Aorta (tissue), 5 donors: ENCODE measurements at regions not wholly inside any gene's neighbourhood (a gene's known extent, or its start where the extent isn't known, plus 50 kb on each side); places are given as distances from the start of the nearest gene placed in this dataset.
A peak's percentile ranks its signal among the peaks of the same experiment; 100 is the strongest.

Experiments used
- ATAC-seq: fragments of 200-7000 bp; cut with Tn5 transposase; one replicate; pipeline ENCODE4 v1.9.1; 2022; ENCODE audit warnings: moderate library complexity; ENCODE audit not compliant: low FRiP score
- DNase-seq, 2 donors: peaks; one replicate each; pipeline ENCODE4 v3.0.0-alpha.2; 2020
- H3K27ac ChIP-seq, 2 donors: one replicate each; pipeline ENCODE4 v1.5.1; 2013; ENCODE audit warnings: low read length in 2 of 2, mild to moderate bottlenecking in 2 of 2, moderate library complexity in 2 of 2, control low read depth in 1 of 2, inconsistent platforms in 1 of 2, low read depth in 1 of 2
- H3K27me3 ChIP-seq, 2 donors: one replicate each; pipeline ENCODE4 v1.6.1; 2013; ENCODE audit warnings: control low read depth in 1 of 2, low read length in 1 of 2, mild to moderate bottlenecking in 1 of 2, moderate library complexity in 1 of 2; ENCODE audit not compliant: insufficient read depth in 2 of 2, control insufficient read depth in 1 of 2
- H3K36me3 ChIP-seq, 2 donors: one replicate each; pipeline ENCODE4 v1.6.1; 2013; ENCODE audit warnings: control low read depth in 1 of 2, low read length in 1 of 2, mild to moderate bottlenecking in 1 of 2; ENCODE audit not compliant: insufficient read depth in 2 of 2, control insufficient read depth in 1 of 2
- H3K4me1 ChIP-seq, 2 donors: one replicate each; pipeline ENCODE4 v1.6.1; 2013; ENCODE audit warnings: low read length in 2 of 2, control low read depth in 1 of 2, mild to moderate bottlenecking in 1 of 2, moderate library complexity in 1 of 2; ENCODE audit not compliant: insufficient read depth in 2 of 2, control insufficient read depth in 1 of 2
- H3K4me3 ChIP-seq, 2 donors: one replicate each; pipeline ENCODE4 v1.5.1; 2013; ENCODE audit warnings: low read length in 2 of 2, control low read depth in 1 of 2, mild to moderate bottlenecking in 1 of 2
- H3K9me3 ChIP-seq: one replicate; pipeline ENCODE4 v1.6.1; 2013; ENCODE audit warnings: mild to moderate bottlenecking, low read length; ENCODE audit not compliant: control insufficient read depth
- WGBS, 2 donors: extraction: QIAGEN DNeasy Blood & Tissue Kit; methylation state at CpG; one replicate each; pipeline ENCODE4 v1.1.7; 2013; 5-methylcytosine and 5-hydroxymethylcytosine counted together
- intact Hi-C, 2 donors: fragments of 100-400 bp; cut with DNase I; formaldehyde crosslinking; loops; one replicate each; pipeline versions ENCODE4 v1.14.2 to v1.15.0; 2022
- donor health status: healthy with polysubstance abuse.
- donor health status: Bipolar disorder and iron deficiency.
- donor health status: DM: no; HTN: no; CAD: no.
- donor health status: DM: no; HTN: no; CAD: no.
- donor health status: DM: yes; HTN: yes; CAD: no.

DNA sequence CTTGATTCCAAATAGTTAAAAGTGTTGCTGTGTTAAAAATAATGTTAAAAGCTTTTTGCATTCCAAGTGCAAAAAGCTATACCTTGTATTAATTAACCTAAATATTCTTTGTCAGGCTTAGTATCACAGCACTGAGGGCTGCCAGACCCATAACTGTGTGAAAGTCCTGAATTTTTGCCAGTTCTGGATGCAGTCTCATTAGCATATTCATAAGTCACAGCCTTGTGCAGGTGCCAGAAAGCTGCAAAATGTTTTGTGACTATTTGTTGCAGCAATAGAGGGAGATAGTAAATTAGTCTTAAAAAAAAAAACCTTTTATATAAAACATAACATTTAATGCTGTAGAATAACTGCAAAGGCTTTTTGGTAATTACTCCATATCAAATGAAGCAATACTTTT, 56.6 kb downstream of the SLITRK1 start:
- Histone ChIP-seq H3K36me3 (no peaks in the 10 kb centered on the region), H3K9me3 (no peaks in the 10 kb centered on the region), H3K4me3 (no peak overlapping the region), H3K4me1 (no peaks in the 10 kb centered on the region), H3K27ac (no peak overlapping the region), H3K27me3 (no peaks in the 10 kb centered on the region)
- ATAC-seq: no peak
- DNase-seq: no peak
- intact Hi-C loops: no loop called here

DNA sequence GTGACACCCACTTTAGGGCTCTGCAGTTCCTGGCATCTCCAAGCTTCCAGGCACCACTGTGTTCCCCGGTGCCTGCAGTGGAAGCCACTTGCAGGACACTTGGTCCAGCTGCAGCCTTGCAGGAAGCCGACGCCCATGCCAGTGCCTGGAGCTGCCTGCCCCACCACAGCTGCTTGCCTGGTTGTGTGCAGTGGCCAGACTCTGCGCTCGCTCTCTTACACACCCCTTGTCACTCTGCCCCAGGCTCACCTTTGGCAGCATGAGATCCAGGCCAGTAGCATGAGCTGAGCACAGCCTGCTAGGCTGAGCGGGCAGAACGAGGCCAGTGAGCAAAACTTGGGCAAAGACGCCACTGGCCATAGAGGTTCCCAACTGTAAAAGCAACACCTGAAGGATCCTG, 57.7 kb downstream of the SLITRK1 start:
- Histone ChIP-seq H3K4me1 (no peaks in the 10 kb centered on the region), H3K27me3 (no peaks in the 10 kb centered on the region), H3K9me3 (no peaks in the 10 kb centered on the region), H3K27ac (no peak overlapping the region), H3K36me3 (no peaks in the 10 kb centered on the region), H3K4me3 (no peak overlapping the region)
- WGBS, 2 donors: 96 to 97% methylated on average over 8 of the region's 8 CpGs
- peak in 1 of 2 donors; percentile 48 for DNase-seq
- no peak for ATAC-seq
- intact Hi-C loops: no loop called here

DNA sequence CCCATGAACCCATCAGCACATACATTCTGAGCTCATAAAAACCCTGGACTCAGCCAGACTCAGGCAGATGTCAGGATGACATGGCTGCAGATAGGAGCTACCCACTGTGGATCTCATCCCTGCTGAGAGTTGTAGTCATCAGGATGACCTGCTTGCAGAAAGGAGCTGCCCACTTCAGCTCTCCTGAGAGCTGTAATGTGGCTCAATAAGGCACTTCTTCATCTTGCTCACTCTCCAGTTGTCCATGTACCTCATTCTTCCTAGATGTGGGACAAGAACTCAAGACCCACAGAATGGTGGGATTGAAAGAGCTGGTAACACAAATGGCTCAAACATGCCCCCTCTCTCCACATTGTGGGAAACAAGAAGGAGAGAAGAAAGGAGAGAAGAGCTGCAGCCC, 58.2 kb downstream of the SLITRK1 start:
- no peak for DNase-seq
- Histone ChIP-seq H3K9me3 (no peaks in the 10 kb centered on the region), H3K27ac (no peak overlapping the region), H3K4me3 (no peak overlapping the region), H3K4me1 (no peaks in the 10 kb centered on the region), H3K36me3 (no peaks in the 10 kb centered on the region), H3K27me3 (no peaks in the 10 kb centered on the region)
- no peak for ATAC-seq
- intact Hi-C loops: no loop called here

DNA sequence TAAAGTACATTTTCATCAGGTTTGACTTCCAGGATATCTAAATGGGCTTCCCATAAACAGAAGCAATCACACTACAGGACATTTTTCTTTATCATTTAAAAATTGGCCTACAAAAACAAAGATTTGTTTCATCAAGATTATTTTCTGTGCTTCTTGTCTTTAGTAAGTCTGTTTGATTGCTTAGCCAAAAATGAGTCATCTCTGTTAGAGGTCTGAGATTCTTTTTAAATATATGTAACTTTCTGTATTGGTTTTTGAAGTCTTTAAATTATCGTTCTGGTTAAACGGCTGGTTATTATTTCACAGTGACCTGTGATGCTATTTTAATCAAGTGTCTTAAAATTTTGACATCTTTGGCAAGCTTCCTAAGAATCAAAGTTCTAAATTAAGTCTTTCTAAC, 62.7 kb downstream of the SLITRK1 start:
- ATAC-seq (no peak), DNase-seq (no peak)
- WGBS, 2 donors: 17 to 28% methylated on average over 2 of the region's 2 CpGs
- Histone ChIP-seq H3K4me1 (no peaks in the 10 kb centered on the region), H3K27me3 (no peaks in the 10 kb centered on the region), H3K9me3 (no peaks in the 10 kb centered on the region), H3K36me3 (no peaks in the 10 kb centered on the region), H3K4me3 (no peak overlapping the region), H3K27ac (no peak overlapping the region)
- intact Hi-C loops: no loop called here

DNA sequence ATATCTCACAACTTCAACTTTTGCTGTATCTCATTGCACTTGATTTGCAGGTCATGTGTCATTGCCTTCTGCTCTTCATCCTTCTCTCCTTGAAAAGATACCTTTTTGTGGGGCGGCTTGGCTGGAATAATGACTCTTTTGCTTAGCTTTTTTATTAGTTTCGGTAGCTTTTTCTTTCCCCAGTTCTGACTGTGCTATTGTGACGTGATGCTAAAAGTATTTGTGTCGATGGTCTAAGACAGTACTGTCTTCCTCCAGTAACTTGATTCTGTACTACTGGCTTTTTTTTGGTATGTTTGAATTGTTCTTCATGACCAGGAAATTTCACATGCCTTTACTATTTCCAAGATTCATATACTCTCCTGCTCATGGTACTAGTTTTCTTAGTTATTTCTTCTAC, 63.1 kb downstream of the SLITRK1 start:
- Histone ChIP-seq H3K4me1 (no peaks in the 10 kb centered on the region), H3K9me3 (no peaks in the 10 kb centered on the region), H3K27me3 (no peaks in the 10 kb centered on the region), H3K36me3 (no peaks in the 10 kb centered on the region), H3K27ac (no peak overlapping the region), H3K4me3 (no peak overlapping the region)
- 95 to 98% methylated on average over 4 of the region's 4 CpGs for WGBS, 2 donors
- no peak for DNase-seq
- no peak for ATAC-seq
- intact Hi-C loops: no loop called here

DNA sequence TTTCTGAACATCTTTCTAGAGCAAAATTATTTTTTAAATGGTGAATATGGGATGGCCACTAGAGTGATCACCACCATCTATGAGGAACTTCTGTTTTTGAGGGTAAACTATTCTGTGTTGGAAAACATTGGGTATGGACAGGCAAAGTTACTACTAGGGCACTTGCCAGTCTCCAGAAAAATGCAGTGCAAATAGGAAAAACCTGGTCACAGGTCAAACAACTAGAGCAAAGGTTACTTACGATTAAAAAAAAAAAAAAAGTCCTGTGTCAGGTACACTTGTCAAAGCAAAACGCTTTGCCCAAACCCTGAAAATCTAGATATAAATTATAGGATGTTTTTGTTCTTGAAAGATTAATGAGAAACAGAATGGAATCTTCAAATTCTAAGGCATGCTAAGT, 66.2 kb downstream of the SLITRK1 start:
- no peaks in the 10 kb centered on the region for H3K27me3 ChIP-seq
- H3K4me3 ChIP-seq: no peak overlapping the region
- no peak for ATAC-seq
- DNase-seq: no peak
- no peak overlapping the region for H3K27ac ChIP-seq
- intact Hi-C loops: no loop called here
- no peaks in the 10 kb centered on the region for H3K4me1 ChIP-seq
- WGBS, 2 donors: 58 to 78% methylated on average over 2 of the region's 2 CpGs
- H3K9me3 ChIP-seq: no peaks in the 10 kb centered on the region
- H3K36me3 ChIP-seq: no peaks in the 10 kb centered on the region

DNA sequence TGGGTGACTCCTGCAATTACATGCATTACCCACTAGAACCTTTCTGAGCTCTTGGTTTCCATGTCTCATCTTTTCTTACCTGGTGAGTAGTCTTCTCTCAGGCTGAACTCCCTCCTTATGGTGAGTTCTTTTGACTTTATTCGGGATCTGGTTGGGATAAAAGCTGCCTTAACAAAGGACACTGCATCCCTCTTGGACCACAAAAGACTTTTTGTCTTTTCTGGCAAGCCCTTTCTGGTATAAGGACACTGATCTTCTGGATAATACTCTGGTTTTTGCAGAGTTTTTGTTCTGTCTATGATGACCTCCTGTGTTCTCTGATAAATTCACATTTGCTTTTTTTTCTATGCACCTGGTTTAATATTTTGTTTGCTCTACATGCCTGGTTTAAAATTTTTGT, 66.7 kb downstream of the SLITRK1 start:
- Histone ChIP-seq H3K36me3 (no peaks in the 10 kb centered on the region), H3K4me1 (no peaks in the 10 kb centered on the region), H3K4me3 (no peak overlapping the region), H3K27me3 (no peaks in the 10 kb centered on the region), H3K27ac (no peak overlapping the region), H3K9me3 (no peaks in the 10 kb centered on the region)
- DNase-seq: no peak
- intact Hi-C loops: no loop called here
- 87 to 94% methylated on average over 1 of the region's 1 CpG for whole genome bisulfite sequencing, 2 donors
- ATAC-seq: no peak

DNA sequence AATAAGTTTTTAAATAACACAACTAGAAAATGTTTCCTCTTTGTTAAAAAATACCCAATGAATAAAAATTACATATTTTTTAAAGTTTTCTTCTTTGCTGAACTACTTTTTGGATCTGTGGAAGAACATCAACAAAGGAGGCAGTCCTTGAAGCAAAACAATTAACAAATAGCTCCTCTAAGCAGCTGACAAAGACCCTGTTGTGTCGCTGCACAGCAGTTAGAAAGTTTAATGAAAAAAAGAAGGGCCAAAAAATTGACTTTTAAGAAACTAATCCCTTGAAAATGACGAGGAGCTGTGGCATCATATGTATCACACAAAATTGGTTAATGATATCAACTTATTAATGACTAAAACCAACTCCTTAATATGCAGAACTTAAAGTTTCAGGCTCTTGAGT, 72.1 kb downstream of the SLITRK1 start:
- WGBS, 2 donors: 70 to 75% methylated on average over 2 of the region's 2 CpGs

DNA sequence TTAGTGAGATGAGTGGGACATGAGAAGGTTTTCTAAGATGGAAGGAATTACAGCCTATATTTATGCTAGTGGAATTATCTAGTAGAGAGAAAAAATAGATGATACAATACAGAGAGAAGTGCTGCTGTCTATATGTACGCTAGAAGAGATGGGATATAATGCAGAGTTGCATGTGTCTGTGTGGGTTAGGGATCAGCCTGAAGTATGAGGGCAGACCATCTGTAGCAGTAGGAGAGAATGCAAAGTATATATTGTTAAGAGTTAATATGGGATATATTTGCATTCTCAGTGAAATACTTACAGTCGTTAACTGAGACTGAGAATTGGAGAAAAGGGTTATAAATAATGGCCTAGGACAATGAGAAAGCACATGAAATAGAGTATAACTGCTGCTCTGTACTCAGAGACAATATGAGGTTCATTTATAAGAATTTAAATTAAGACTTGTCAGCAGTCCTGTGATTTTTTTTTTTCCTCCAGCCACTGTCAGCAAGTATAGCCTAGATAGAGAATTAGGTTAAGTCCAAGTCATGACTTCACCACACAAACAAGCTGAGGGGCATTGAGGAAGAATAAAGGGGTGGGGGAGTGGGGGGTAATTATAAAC, 77.8 kb downstream of the SLITRK1 start:
- intact Hi-C loops: no loop called here
- H3K36me3 ChIP-seq: no peaks in the 10 kb centered on the region
- DNase-seq (no peak), ATAC-seq (no peak)
- WGBS, 2 donors: 88 to 92% methylated on average over 2 of the region's 2 CpGs
- H3K27me3 ChIP-seq: no peaks in the 10 kb centered on the region
- peaks cover 1% of the 10 kb centered on the region for H3K9me3 ChIP-seq
- H3K4me1 ChIP-seq: no peaks in the 10 kb centered on the region
- H3K4me3 ChIP-seq: no peak overlapping the region
- no peak overlapping the region for H3K27ac ChIP-seq

More for the DNA sequence above, 72.1 kb downstream of the SLITRK1 start:
- Histone ChIP-seq H3K4me3 (no peak overlapping the region), H3K36me3 (no peaks in the 10 kb centered on the region), H3K27me3 (no peaks in the 10 kb centered on the region), H3K4me1 (no peaks in the 10 kb centered on the region), H3K27ac (no peak overlapping the region), H3K9me3 (no peaks in the 10 kb centered on the region)
- DNase-seq: no peak
- intact Hi-C loops: no loop called here
- no peak for ATAC-seq
